CD4-positive, CD25-positive, alpha-beta regulatory T cell (primary cell): ENCODE measurements at regions not wholly inside any gene's neighbourhood (a gene's known extent, or its start where the extent isn't known, plus 50 kb on each side); places are given as distances from the start of the nearest gene placed in this dataset.

Source experiments
- ATAC-seq, 2 donors: fragments of 150-1000 bp; cut with Tn5 transposase; one replicate each; pipeline ENCODE4 v1.10.0; 2021; ENCODE audit warnings: low read depth in 2 of 2, moderate number of reproducible peaks in 2 of 2, moderate library complexity in 1 of 2
- DNase-seq, 3 donors: peaks; one replicate each; pipeline versions ENCODE4 v3.0.0 to v3.0.0-alpha.2; 2012 to 2022; ENCODE audit warnings: mixed read lengths in 1 of 3
- H3K27ac ChIP-seq: one replicate; pipeline ENCODE4 v1.7.0; 2013; ENCODE audit warnings: mild to moderate bottlenecking, low read length; ENCODE audit not compliant: insufficient read depth, poor library complexity, severe bottlenecking
- H3K27me3 ChIP-seq: one replicate; pipeline ENCODE4 v1.7.0; 2013; ENCODE audit warnings: low read length; ENCODE audit not compliant: control insufficient read depth, insufficient read depth
- H3K36me3 ChIP-seq: one replicate; pipeline ENCODE4 v1.7.0; 2013; ENCODE audit warnings: mild to moderate bottlenecking, low read length, moderate library complexity; ENCODE audit not compliant: control insufficient read depth, insufficient read depth
- H3K4me1 ChIP-seq: 2 replicates; pipeline ENCODE4 v1.7.0; 2013; ENCODE audit warnings: mild to moderate bottlenecking, low read length; ENCODE audit not compliant: insufficient read depth, control insufficient read depth, poor library complexity, severe bottlenecking
- H3K4me3 ChIP-seq: one replicate; pipeline ENCODE4 v1.7.0; 2013; ENCODE audit warnings: low read depth, mild to moderate bottlenecking, low read length, moderate library complexity
- H3K9me3 ChIP-seq, 2 experiments: 1 replicate in 1 of 2; 2 replicates in 1 of 2; pipeline ENCODE4 v1.7.0; 2013; ENCODE audit warnings: low read length in 2 of 2, mild to moderate bottlenecking in 1 of 2, moderate library complexity in 1 of 2; ENCODE audit not compliant: control insufficient read depth in 2 of 2
- H3K27ac Mint-ChIP-seq, 3 donors: one replicate each; pipeline ENCODE4 v1.8.0; 2020 to 2022; ENCODE audit warnings: mild to moderate bottlenecking in 3 of 3, mixed read lengths in 3 of 3, moderate library complexity in 2 of 3
- H3K27me3 Mint-ChIP-seq: one replicate; pipeline ENCODE4 v1.8.0; 2022; ENCODE audit warnings: mild to moderate bottlenecking, mixed read lengths
- H3K36me3 Mint-ChIP-seq: one replicate; pipeline ENCODE4 v1.8.0; 2020; ENCODE audit warnings: mixed read lengths
- H3K4me1 Mint-ChIP-seq, 4 donors: one replicate each; pipeline ENCODE4 v1.8.0; 2020 to 2022; ENCODE audit warnings: mixed read lengths in 4 of 4, mild to moderate bottlenecking in 1 of 4
- H3K4me3 Mint-ChIP-seq, 4 donors: one replicate each; pipeline ENCODE4 v1.8.0; 2020 to 2022; ENCODE audit warnings: mild to moderate bottlenecking in 4 of 4, mixed read lengths in 4 of 4, moderate library complexity in 3 of 4
- H3K9me3 Mint-ChIP-seq, 7 donors: one replicate each; pipeline ENCODE4 v1.8.0; 2020 to 2022; ENCODE audit warnings: mixed read lengths in 7 of 7, mild to moderate bottlenecking in 3 of 7, moderate library complexity in 2 of 7

DNA sequence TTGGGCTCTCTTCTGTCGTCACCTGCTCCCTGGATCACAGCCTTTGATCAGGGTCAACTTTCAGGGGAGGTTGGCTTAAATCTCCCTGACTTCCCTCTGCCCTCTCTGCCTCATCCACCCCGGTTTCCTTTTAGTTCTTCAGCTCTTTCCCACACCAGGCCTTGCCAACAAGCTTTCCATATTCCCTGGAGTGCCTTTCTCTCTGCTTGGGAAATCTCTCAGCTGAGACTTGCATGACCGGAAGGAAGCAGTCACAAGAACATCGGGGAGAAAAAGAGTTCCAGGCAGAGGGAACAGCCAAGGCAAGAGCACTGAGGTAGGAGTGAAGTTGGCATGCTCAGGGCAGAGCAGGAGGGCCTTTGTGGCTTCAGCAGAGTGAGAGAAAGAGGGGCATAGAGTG, 88.4 kb upstream of the HSPA9 start:
- Mint-ChIP-seq H3K36me3 (no peaks in the 10 kb centered on the region), H3K4me3 (peak overlapping the region in 2 of 4 donors; percentile 55 to 71), H3K27ac (no peak overlapping the region), H3K4me1 (peaks cover under 1 to 42% (median 20%) of the 10 kb centered on the region in 4 donors), H3K27me3 (peaks cover 82% of the 10 kb centered on the region), H3K9me3 (peaks cover 0 to 1% (median 0%) of the 10 kb centered on the region in 7 donors)
- Histone ChIP-seq H3K9me3 (no peaks in the 10 kb centered on the region), H3K27me3 (peaks cover 28% of the 10 kb centered on the region), H3K4me3 (peak overlapping the region; percentile 18), H3K27ac (no peak overlapping the region), H3K36me3 (no peaks in the 10 kb centered on the region), H3K4me1 (peaks cover 19% of the 10 kb centered on the region)
- DNase-seq (no peak), ATAC-seq (no peak)

DNA sequence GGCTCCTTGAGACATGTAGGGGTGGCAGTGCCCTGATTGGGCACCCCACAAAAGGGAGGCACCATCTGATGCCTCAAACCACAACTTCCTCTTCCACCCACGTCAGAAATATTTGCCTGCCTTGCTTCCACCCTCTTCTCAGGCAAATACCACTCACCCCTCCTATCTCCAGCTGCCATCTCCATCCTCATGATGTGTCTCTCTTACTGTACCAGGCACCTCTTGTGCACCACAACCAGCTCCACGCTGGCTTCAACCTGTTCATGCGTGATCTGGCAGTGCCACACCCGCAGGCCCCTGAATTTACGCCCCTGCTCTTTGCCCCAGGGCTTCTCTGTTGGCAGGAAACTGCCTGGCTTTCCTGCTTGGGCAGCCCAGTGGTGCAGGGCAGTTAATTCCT, 87.8 kb upstream of the HSPA9 start:
- Histone ChIP-seq H3K27me3 (peaks cover 28% of the 10 kb centered on the region), H3K36me3 (no peaks in the 10 kb centered on the region), H3K4me1 (peaks cover 13% of the 10 kb centered on the region), H3K4me3 (peak overlapping the region; percentile 18), H3K27ac (no peak overlapping the region), H3K9me3 (no peaks in the 10 kb centered on the region)
- H3K27me3 Mint-ChIP-seq, result peaks cover 79% of the 10 kb centered on the region
- ATAC-seq, result peak; percentile 60 to 67
- H3K4me3 Mint-ChIP-seq, result peak overlapping the region in 3 of 4 donors; percentile 10 to 71 (median 55)
- H3K9me3 Mint-ChIP-seq, result peaks cover 0 to 1% (median 0%) of the 10 kb centered on the region in 7 donors
- peak in 2 of 3 donors; percentile 63 to 66 for DNase-seq
- peaks cover 0 to 36% (median 16%) of the 10 kb centered on the region in 4 donors for H3K4me1 Mint-ChIP-seq
- no peaks in the 10 kb centered on the region for H3K36me3 Mint-ChIP-seq
- no peak overlapping the region for H3K27ac Mint-ChIP-seq

DNA sequence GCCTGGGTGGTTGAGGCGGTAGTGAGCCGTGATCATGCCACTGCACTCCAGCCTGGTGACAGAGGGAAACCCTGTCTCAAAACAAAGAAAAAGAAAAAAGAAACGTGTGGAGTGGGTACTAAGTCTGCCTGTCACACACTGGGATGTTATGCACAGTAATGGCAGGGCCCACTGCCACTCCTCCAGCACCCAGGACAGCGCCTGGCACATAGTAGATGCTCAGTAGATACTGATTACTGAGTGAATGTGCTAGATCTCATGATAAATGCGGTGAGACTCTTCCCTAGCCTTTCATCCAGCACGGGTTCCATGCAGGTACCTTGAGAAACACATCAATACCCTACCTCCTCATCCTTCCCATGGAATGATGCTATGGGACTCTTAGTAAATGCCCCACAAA, 87.4 kb upstream of the HSPA9 start:
- Mint-ChIP-seq H3K27ac (no peak overlapping the region), H3K27me3 (peaks cover 78% of the 10 kb centered on the region), H3K4me3 (peak overlapping the region; percentile 10 to 71 (median 42)), H3K9me3 (peaks cover 0 to 1% (median 0%) of the 10 kb centered on the region in 7 donors), H3K4me1 (peaks cover 0 to 32% (median 15%) of the 10 kb centered on the region in 4 donors), H3K36me3 (no peaks in the 10 kb centered on the region)
- DNase-seq, result peak in 1 of 3 donors; percentile 44
- Histone ChIP-seq H3K4me1 (peaks cover 13% of the 10 kb centered on the region), H3K9me3 (no peaks in the 10 kb centered on the region), H3K27me3 (peaks cover 28% of the 10 kb centered on the region), H3K36me3 (no peaks in the 10 kb centered on the region), H3K27ac (no peak overlapping the region), H3K4me3 (peak overlapping the region; percentile 18)
- ATAC-seq, result peak in 1 of 2 donors; percentile 33

DNA sequence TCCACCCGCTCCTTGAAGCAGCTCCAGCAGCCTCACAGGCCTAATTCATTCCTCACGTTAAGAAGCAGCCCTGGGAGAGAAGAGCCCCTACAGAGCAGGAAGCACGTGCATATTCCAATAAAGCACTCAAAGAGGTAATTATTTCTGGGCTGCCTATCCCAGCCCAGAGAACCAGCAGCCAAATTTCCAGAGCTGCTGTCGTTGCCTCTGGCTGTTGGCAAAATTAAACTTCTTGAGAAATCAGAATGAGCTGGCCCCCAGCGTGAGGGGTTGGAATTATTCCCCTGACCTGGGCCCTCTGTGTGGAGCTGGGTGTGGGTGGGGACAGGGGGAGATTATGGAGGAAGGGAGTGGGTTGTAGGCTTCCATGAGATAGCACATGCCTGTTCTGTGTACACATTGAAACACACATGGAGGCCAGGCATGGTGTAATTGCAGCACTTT, 86.8 kb upstream of the HSPA9 start:
- Mint-ChIP-seq H3K27ac (no peak overlapping the region), H3K4me3 (no peak overlapping the region), H3K4me1 (peaks cover 0 to 31% (median 15%) of the 10 kb centered on the region in 4 donors), H3K9me3 (peaks cover 0 to 1% (median 0%) of the 10 kb centered on the region in 7 donors), H3K36me3 (no peaks in the 10 kb centered on the region), H3K27me3 (peaks cover 83% of the 10 kb centered on the region)
- DNase-seq, result no peak
- peaks cover 34% of the 10 kb centered on the region for H3K27me3 ChIP-seq
- H3K4me3 ChIP-seq, result no peak overlapping the region
- H3K9me3 ChIP-seq, result no peaks in the 10 kb centered on the region
- H3K36me3 ChIP-seq, result no peaks in the 10 kb centered on the region
- H3K27ac ChIP-seq, result no peak overlapping the region
- no peak for ATAC-seq
- peaks cover 13% of the 10 kb centered on the region for H3K4me1 ChIP-seq

DNA sequence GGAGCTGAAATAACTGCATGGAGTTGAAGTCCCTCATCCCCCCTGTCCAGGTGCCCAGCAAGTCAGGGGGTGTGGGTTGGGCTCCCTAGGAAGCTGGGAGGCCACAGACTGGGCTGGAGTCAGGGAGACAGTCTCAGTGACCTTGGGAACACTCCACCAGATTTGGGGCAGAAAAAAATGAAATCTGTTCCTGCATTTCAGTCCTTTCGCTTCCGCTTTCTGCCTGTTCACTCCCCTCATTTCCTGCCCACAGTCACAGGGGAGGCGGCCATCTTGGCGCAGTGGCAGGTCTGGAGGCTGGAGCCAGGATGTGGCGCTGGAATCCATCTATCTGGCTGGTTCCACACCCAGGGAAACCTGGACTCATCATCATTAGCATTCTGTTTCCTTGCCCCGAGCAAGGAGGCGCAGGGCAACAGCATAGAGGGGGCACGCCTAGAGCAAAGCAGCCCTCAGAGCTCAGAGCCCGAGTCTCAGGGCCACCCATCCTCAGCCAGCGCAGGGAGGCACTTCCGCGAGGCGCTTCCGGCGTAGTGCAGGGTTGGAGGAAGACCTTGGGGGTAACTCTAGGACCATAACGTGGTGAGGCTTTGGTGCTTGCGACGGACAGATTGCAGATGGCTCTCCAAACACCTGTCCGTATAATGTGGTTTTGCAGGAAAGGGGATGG, 86.2 kb upstream of the HSPA9 start:
- Mint-ChIP-seq H3K4me3 (no peak overlapping the region), H3K27me3 (peaks cover 84% of the 10 kb centered on the region), H3K9me3 (peaks cover 0 to 1% (median 0%) of the 10 kb centered on the region in 7 donors), H3K4me1 (peaks cover 0 to 31% (median 15%) of the 10 kb centered on the region in 4 donors), H3K27ac (no peak overlapping the region), H3K36me3 (no peaks in the 10 kb centered on the region)
- no peak overlapping the region for H3K27ac ChIP-seq
- H3K4me3 ChIP-seq, result no peak overlapping the region
- H3K27me3 ChIP-seq, result peaks cover 37% of the 10 kb centered on the region
- H3K4me1 ChIP-seq, result peaks cover 13% of the 10 kb centered on the region
- no peaks in the 10 kb centered on the region for H3K9me3 ChIP-seq
- H3K36me3 ChIP-seq, result no peaks in the 10 kb centered on the region
- ATAC-seq (no peak), DNase-seq (no peak)

DNA sequence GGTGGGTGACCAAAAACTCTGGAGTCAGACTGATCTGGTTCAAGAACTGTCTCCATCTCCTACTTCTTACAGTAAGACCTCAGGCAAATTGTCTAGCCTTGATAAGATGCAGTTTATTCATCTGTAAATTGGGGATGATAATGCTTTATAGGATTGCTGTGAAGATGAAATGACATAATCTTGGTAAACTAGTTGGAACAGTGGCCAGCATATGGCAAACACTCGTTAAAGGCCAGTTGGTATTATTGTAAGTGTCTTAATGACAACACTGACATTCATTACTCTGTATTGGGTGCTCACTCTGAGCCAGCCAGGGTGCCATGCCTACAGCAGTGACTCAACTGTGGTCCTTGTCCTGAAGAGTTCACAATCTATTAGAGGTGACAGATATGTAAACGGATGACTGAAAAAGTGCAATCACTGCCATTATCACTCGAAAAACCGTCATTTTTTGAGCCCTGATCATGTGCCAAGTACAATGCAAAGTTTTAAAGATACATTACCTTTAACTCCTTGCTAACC, 84.9 kb upstream of the HSPA9 start:
- Histone ChIP-seq H3K4me1 (peaks cover 14% of the 10 kb centered on the region), H3K4me3 (no peak overlapping the region), H3K36me3 (no peaks in the 10 kb centered on the region), H3K27ac (no peak overlapping the region), H3K9me3 (no peaks in the 10 kb centered on the region), H3K27me3 (peaks cover 43% of the 10 kb centered on the region)
- ATAC-seq (no peak), DNase-seq (no peak)
- Mint-ChIP-seq H3K4me1 (peaks cover 0 to 33% (median 13%) of the 10 kb centered on the region in 4 donors), H3K4me3 (no peak overlapping the region), H3K27me3 (peaks cover 84% of the 10 kb centered on the region), H3K9me3 (peaks cover 0 to 2% (median 0%) of the 10 kb centered on the region in 7 donors), H3K36me3 (no peaks in the 10 kb centered on the region), H3K27ac (no peak overlapping the region)

DNA sequence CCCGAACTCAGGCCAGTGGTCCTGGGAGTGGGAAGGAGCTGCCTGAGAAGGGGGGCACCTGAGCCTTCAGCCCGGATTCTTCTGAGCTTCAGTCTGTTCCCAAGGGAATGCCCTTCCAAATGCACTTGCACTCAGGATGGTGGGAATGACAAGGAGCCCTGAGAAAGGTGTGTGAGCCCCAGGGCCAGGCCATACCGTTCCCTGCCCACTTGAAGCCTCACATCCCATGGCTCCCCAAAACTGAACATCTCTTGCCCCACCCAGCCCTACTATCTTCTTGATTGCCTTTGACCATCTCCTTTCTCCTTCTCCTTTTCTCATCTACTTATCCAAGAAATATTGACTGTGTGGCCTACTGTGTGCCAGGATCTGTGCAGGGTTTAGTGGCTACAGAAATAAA, 84.4 kb upstream of the HSPA9 start:
- peaks cover 0 to 4% (median 0%) of the 10 kb centered on the region in 7 donors for H3K9me3 Mint-ChIP-seq
- H3K27ac ChIP-seq, result no peak overlapping the region
- DNase-seq (no peak), ATAC-seq (no peak)
- H3K36me3 Mint-ChIP-seq, result no peaks in the 10 kb centered on the region
- no peaks in the 10 kb centered on the region for H3K36me3 ChIP-seq
- H3K4me1 ChIP-seq, result peaks cover 20% of the 10 kb centered on the region
- H3K4me1 Mint-ChIP-seq, result peaks cover 4 to 36% (median 17%) of the 10 kb centered on the region in 4 donors
- H3K27ac Mint-ChIP-seq, result no peak overlapping the region
- H3K27me3 Mint-ChIP-seq, result peaks cover 84% of the 10 kb centered on the region
- H3K9me3 ChIP-seq, result no peaks in the 10 kb centered on the region
- peaks cover 41% of the 10 kb centered on the region for H3K27me3 ChIP-seq
- no peak overlapping the region for H3K4me3 Mint-ChIP-seq
- no peak overlapping the region for H3K4me3 ChIP-seq
